H1 (cell line): ENCODE measurements at regions not wholly inside any gene's neighbourhood (a gene's known extent, or its start where the extent isn't known, plus 50 kb on each side); places are given as distances from the start of the nearest gene placed in this dataset.

Experiments
- CTCF ChIA-PET: fragments of 300-600 bp; sonication (Branson Sonifier 250); formaldehyde crosslinking; loops from one replicate; lab custom pipeline; 2021; ENCODE audit not compliant: partially characterized antibody; lab: Charles Lee
- POLR2A ChIA-PET: fragments of 300-600 bp; sonication (Branson Sonifier 250); formaldehyde crosslinking; loops from one replicate; lab custom pipeline; 2021; ENCODE audit warnings: inconsistent platforms; ENCODE audit not compliant: partially characterized antibody; lab: Charles Lee
- DNase-seq, 2 experiments: peaks; one replicate each; pipeline versions ENCODE4 v3.0.0 to v3.0.0-alpha.2; 2010 to 2022; ENCODE audit warnings: low spot score in 2 of 2, low read depth in 1 of 2, mixed read lengths in 1 of 2
- FAIRE-seq: peaks from 2 replicates; lab custom pipeline; 2011; peaks lifted over from hg19 to GRCh38; lab: Jason Lieb, UNC
- H2AFZ ChIP-seq: 2 replicates; pipeline ENCODE4 v1.8.1; 2012; ENCODE audit warnings: low read length, inconsistent platforms
- H2AK5ac ChIP-seq: 2 replicates; pipeline ENCODE4 v1.6.1; 2013; ENCODE audit warnings: low read depth, low read length
- H2BK120ac ChIP-seq: replicated peaks from 2 replicates; pipeline ENCODE3; 2013; ENCODE audit warnings: low read depth, low read length, inconsistent platforms
- H2BK12ac ChIP-seq: 2 replicates; pipeline ENCODE4 v1.6.1; 2013; ENCODE audit warnings: low read depth, low read length
- H2BK15ac ChIP-seq: 2 replicates; pipeline ENCODE4 v1.6.1; 2013; ENCODE audit warnings: low read length
- H2BK20ac ChIP-seq: 2 replicates; pipeline ENCODE4 v1.6.1; 2013; ENCODE audit warnings: low read length
- H2BK5ac ChIP-seq: 2 replicates; pipeline ENCODE4 v1.6.1; 2013; ENCODE audit warnings: low read depth, low read length
- H3K14ac ChIP-seq: 2 replicates; pipeline ENCODE4 v1.6.1; 2013; ENCODE audit warnings: inconsistent platforms; ENCODE audit not compliant: insufficient read length
- H3K18ac ChIP-seq: 2 replicates; pipeline ENCODE4 v1.6.1; 2013; ENCODE audit warnings: low read length; ENCODE audit errors: extremely low read depth
- H3K23ac ChIP-seq: 2 replicates; pipeline ENCODE4 v1.6.1; 2013; ENCODE audit warnings: inconsistent platforms; ENCODE audit not compliant: insufficient read length
- H3K23me2 ChIP-seq: 2 replicates; pipeline ENCODE4 v1.6.1; 2013; ENCODE audit warnings: low read depth, low read length
- H3K27ac ChIP-seq: 2 replicates; pipeline ENCODE4 v1.6.1; 2011; ENCODE audit warnings: low read depth, low read length, inconsistent platforms
- H3K27me3 ChIP-seq, 4 experiments: replicated peaks in 1 of 4; 1 replicate in 1 of 4; 2 replicates in 3 of 4; pipeline versions ENCODE4 v1.6.1 to v1.8.1; 2011 to 2013; ENCODE audit warnings: low read length in 3 of 4, mild to moderate bottlenecking in 3 of 4, inconsistent platforms in 2 of 4, mixed read lengths in 2 of 4, moderate library complexity in 1 of 4; ENCODE audit not compliant: control insufficient read depth in 3 of 4, insufficient read depth in 3 of 4; ENCODE audit errors: extremely low read depth in 1 of 4
- H3K36me3 ChIP-seq, 4 experiments: 2 replicates each; pipeline versions ENCODE4 v1.6.1 to v1.8.1; 2011 to 2013; ENCODE audit warnings: mild to moderate bottlenecking in 4 of 4, low read length in 3 of 4, moderate library complexity in 2 of 4, control low read depth in 1 of 4, inconsistent platforms in 1 of 4; ENCODE audit not compliant: insufficient read depth in 4 of 4, control insufficient read depth in 2 of 4
- H3K4ac ChIP-seq: replicated peaks from 2 replicates; pipeline ENCODE3; 2013; ENCODE audit warnings: low read length, low read depth, mixed read lengths, inconsistent platforms; ENCODE audit not compliant: insufficient read length
- H3K4me1 ChIP-seq, 4 experiments: replicated peaks in 1 of 4; 1 replicate in 1 of 4; 2 replicates in 3 of 4; pipeline versions ENCODE4 v1.6.1 to v1.8.1; 2011 to 2013; ENCODE audit warnings: low read length in 3 of 4, inconsistent platforms in 2 of 4, mixed read lengths in 1 of 4; ENCODE audit not compliant: insufficient read depth in 4 of 4, control insufficient read depth in 3 of 4
- H3K4me2 ChIP-seq, 2 experiments: 2 replicates each; pipeline versions ENCODE4 v1.6.1 to v1.8.1; 2011 to 2013; ENCODE audit warnings: low read depth in 2 of 2, low read length in 2 of 2, control low read depth in 1 of 2, inconsistent platforms in 1 of 2, mild to moderate bottlenecking in 1 of 2; ENCODE audit not compliant: insufficient read depth in 1 of 2
- H3K4me3 ChIP-seq, 4 experiments: fragments of 200-600, 300-600 bp in 1 of 4; sonication (generic), shearing (Covaris generic), sonication (Bioruptor Twin) in 1 of 4; 2 replicates each; pipeline versions ENCODE4 v1.5.1 to v1.8.1; 2011 to 2016; ENCODE audit warnings: low read length in 4 of 4, low read depth in 3 of 4, control low read depth in 2 of 4, inconsistent platforms in 2 of 4, mild to moderate bottlenecking in 2 of 4, mixed read lengths in 1 of 4, moderate library complexity in 1 of 4; ENCODE audit not compliant: insufficient read depth in 2 of 4; ENCODE audit errors: extremely low read depth in 1 of 4
- H3K56ac ChIP-seq: replicated peaks from 2 replicates; pipeline ENCODE3; 2013; ENCODE audit warnings: low read depth, mild to moderate bottlenecking, mixed read lengths, low read length, inconsistent platforms; ENCODE audit not compliant: insufficient read length
- H3K79me1 ChIP-seq: 2 replicates; pipeline ENCODE4 v1.6.1; 2013; ENCODE audit warnings: low read depth, low read length, control low read depth
- H3K79me2 ChIP-seq, 2 experiments: 2 replicates each; pipeline versions ENCODE4 v1.6.1 to v1.8.1; 2012 to 2013; ENCODE audit warnings: low read length in 2 of 2, mild to moderate bottlenecking in 2 of 2, inconsistent platforms in 1 of 2; ENCODE audit not compliant: insufficient read depth in 2 of 2, control insufficient read depth in 1 of 2
- H3K9ac ChIP-seq, 4 experiments: replicated peaks in 1 of 4; 1 replicate in 1 of 4; 2 replicates in 3 of 4; pipeline versions ENCODE4 v1.6.1 to v1.8.1; 2011 to 2013; ENCODE audit warnings: low read depth in 3 of 4, low read length in 3 of 4, control low read depth in 2 of 4, mild to moderate bottlenecking in 2 of 4, moderate library complexity in 2 of 4, inconsistent platforms in 1 of 4; ENCODE audit errors: extremely low read depth in 1 of 4
- H3K9me3 ChIP-seq, 2 experiments: 2 replicates each; pipeline versions ENCODE4 v1.6.1 to v1.8.1; 2012 to 2013; ENCODE audit warnings: mild to moderate bottlenecking in 2 of 2, moderate library complexity in 2 of 2, control low read depth in 1 of 2, inconsistent platforms in 1 of 2, low read depth in 1 of 2, low read length in 1 of 2, mixed read lengths in 1 of 2; ENCODE audit not compliant: insufficient read depth in 2 of 2
- H4K20me1 ChIP-seq, 2 experiments: replicated peaks in 1 of 2; 2 replicates each; pipeline versions ENCODE3 to v1.8.1; 2011 to 2013; ENCODE audit warnings: inconsistent platforms in 2 of 2, low read length in 2 of 2, mild to moderate bottlenecking in 1 of 2; ENCODE audit not compliant: insufficient read depth in 2 of 2, control insufficient read depth in 1 of 2
- H4K5ac ChIP-seq: 2 replicates; pipeline ENCODE4 v1.6.1; 2013; ENCODE audit warnings: low read length, low read depth, mixed read lengths, inconsistent platforms; ENCODE audit not compliant: insufficient read length
- H4K8ac ChIP-seq: 2 replicates; pipeline ENCODE4 v1.8.0; 2013; ENCODE audit warnings: mild to moderate bottlenecking, moderate library complexity, low read length, inconsistent platforms; ENCODE audit not compliant: insufficient read depth; ENCODE audit errors: extremely low read depth
- H4K91ac ChIP-seq: replicated peaks from 2 replicates; pipeline ENCODE3; 2013; ENCODE audit warnings: low read length, mixed read lengths, inconsistent platforms; ENCODE audit not compliant: insufficient read length
- CHD1 ChIP-seq: IDR thresholded peaks from 2 replicates; pipeline ENCODE4 v1.6.1; 2012; ENCODE audit warnings: low read depth, low read length, improper control_type of control experiment
- CTBP2 ChIP-seq: IDR thresholded peaks from 2 replicates; pipeline ENCODE4 v1.7.0; 2011; ENCODE audit warnings: borderline replicate concordance, mild to moderate bottlenecking, moderate library complexity, mixed read lengths, low read length; ENCODE audit not compliant: insufficient read depth, insufficient read length
- JUN ChIP-seq: IDR thresholded peaks from 2 replicates; pipeline ENCODE4 v1.6.1; 2011; ENCODE audit warnings: low read depth, mild to moderate bottlenecking, improper control_type of control experiment, low read length
- JUND ChIP-seq: IDR thresholded peaks from 2 replicates; pipeline ENCODE4 v1.6.1; 2011; ENCODE audit warnings: mild to moderate bottlenecking, improper control_type of control experiment, low read length
- NRF1 ChIP-seq: IDR thresholded peaks from 2 replicates; pipeline ENCODE4 v1.6.1; 2011; ENCODE audit warnings: mild to moderate bottlenecking, low read depth, low read length, improper control_type of control experiment
- PHF8 ChIP-seq: fragments of 200-600 bp; sonication (generic); conservative IDR thresholded peaks from 2 replicates; pipeline ENCODE4 v1.7.1; 2012; ENCODE audit warnings: low read depth, mild to moderate bottlenecking, inconsistent platforms, low read length, moderate library complexity
- POLR2AphosphoS5 ChIP-seq: IDR thresholded peaks from 2 replicates; pipeline ENCODE4 v1.6.1; 2011; ENCODE audit warnings: low read depth, low read length
- RAD21 ChIP-seq, 2 experiments: IDR thresholded peaks in 1 of 2; conservative IDR thresholded peaks in 1 of 2; 2 replicates each; pipeline ENCODE4 v1.6.1; 2011; ENCODE audit warnings: low read depth in 2 of 2, low read length in 2 of 2, improper control_type of control experiment in 1 of 2, inconsistent platforms in 1 of 2, mild to moderate bottlenecking in 1 of 2, moderate library complexity in 1 of 2
- RBBP5 ChIP-seq: IDR thresholded peaks from 2 replicates; pipeline ENCODE4 v1.7.1; 2012; ENCODE audit warnings: low read depth, mild to moderate bottlenecking, inconsistent platforms, low read length, moderate library complexity, borderline replicate concordance
- RNF2 ChIP-seq: fragments of 200-900, 300-1000 bp; sonication (generic); IDR thresholded peaks from 2 replicates; pipeline ENCODE4 v1.7.1; 2016; ENCODE audit warnings: borderline replicate concordance, low read depth, mild to moderate bottlenecking, antibody characterized with exemption, low read length; ENCODE audit not compliant: poor library complexity, severe bottlenecking; ENCODE audit errors: missing control alignments
- SP4 ChIP-seq: IDR thresholded peaks from 2 replicates; pipeline ENCODE4 v1.6.1; 2012; ENCODE audit warnings: low read length, inconsistent platforms
- TCF12 ChIP-seq: IDR thresholded peaks from 2 replicates; pipeline ENCODE4 v1.6.1; 2011; ENCODE audit warnings: low read depth, mild to moderate bottlenecking, low read length
- ZNF274 ChIP-seq: IDR thresholded peaks from 2 replicates; pipeline ENCODE4 v1.7.0; 2012; ENCODE audit warnings: low read length, borderline replicate concordance; ENCODE audit errors: extremely low read depth
- WGBS, 2 experiments: shearing (Covaris generic) in 1 of 2; methylation state at CpG; one replicate each; pipeline versions ENCODE4 v1.1.6 to v1.1.7; 2013 to 2015; ENCODE audit warnings: low lambda C conversion rate in 2 of 2, mixed read lengths in 2 of 2, inconsistent platforms in 1 of 2, low coverage in 1 of 2, missing lambda C conversion rate in 1 of 2; ENCODE audit not compliant: insufficient replicate concordance in 2 of 2, insufficient coverage in 1 of 2, insufficient read length in 1 of 2; ENCODE audit errors: extremely low coverage in 1 of 2, missing lambda C conversion rate in 1 of 2; 5-methylcytosine and 5-hydroxymethylcytosine counted together
- TF ChIP-seq, protein P1 (sequence below): IDR thresholded peaks from 2 replicates; pipeline ENCODE4 v1.6.1; 2012; ENCODE audit warnings: inconsistent platforms

- no peaks in the 10 kb centered on the region for H3K79me2 ChIP-seq
- WGBS, 2 experiments, result 93% methylated on average over 7 of the region's 7 CpGs; no CpG with 5 or more reads in 1 of the 2 experiments
- no peak overlapping the region for H2BK20ac ChIP-seq
- H2BK120ac ChIP-seq, result no peak overlapping the region
- no peak for FAIRE-seq
- H3K27me3 ChIP-seq, result no peaks in the 10 kb centered on the region
- H3K4me1 ChIP-seq, result no peaks in the 10 kb centered on the region
- H4K8ac ChIP-seq, result no peak overlapping the region
- H2BK12ac ChIP-seq, result no peak overlapping the region
- no peak overlapping the region for H3K9ac ChIP-seq
- no peak overlapping the region for H2AFZ ChIP-seq
- DNase-seq, result no peak
- H4K20me1 ChIP-seq, result no peaks in the 10 kb centered on the region
- H3K27ac ChIP-seq, result no peak overlapping the region
- no peak overlapping the region for H2BK15ac ChIP-seq
- no peak overlapping the region for H3K56ac ChIP-seq
- H2AK5ac ChIP-seq, result no peak overlapping the region
- H3K9me3 ChIP-seq, result no peaks in the 10 kb centered on the region
- no peak overlapping the region for H3K4me2 ChIP-seq
- H3K79me1 ChIP-seq, result no peaks in the 10 kb centered on the region
- H4K91ac ChIP-seq, result no peak overlapping the region
- POLR2A ChIA-PET, result no interaction called here
- H3K23ac ChIP-seq, result no peak overlapping the region
- H2BK5ac ChIP-seq, result no peak overlapping the region
- H3K14ac ChIP-seq, result no peak overlapping the region
- H3K23me2 ChIP-seq, result no peaks in the 10 kb centered on the region
- H3K18ac ChIP-seq, result no peak overlapping the region
- no peak overlapping the region for H3K4ac ChIP-seq
- no peaks in the 10 kb centered on the region for H3K36me3 ChIP-seq
- CTCF ChIA-PET, result interaction anchor here (1.6 kb wide), 1 partner anchor 9 kb away, joined by 5 read pairs; no protein-coding TSS in a partner anchor
- no peak overlapping the region for H4K5ac ChIP-seq
- no peak overlapping the region for H3K4me3 ChIP-seq
- no peak for TF ChIP-seq RBBP5
- TF ChIP-seq, protein P1, sequence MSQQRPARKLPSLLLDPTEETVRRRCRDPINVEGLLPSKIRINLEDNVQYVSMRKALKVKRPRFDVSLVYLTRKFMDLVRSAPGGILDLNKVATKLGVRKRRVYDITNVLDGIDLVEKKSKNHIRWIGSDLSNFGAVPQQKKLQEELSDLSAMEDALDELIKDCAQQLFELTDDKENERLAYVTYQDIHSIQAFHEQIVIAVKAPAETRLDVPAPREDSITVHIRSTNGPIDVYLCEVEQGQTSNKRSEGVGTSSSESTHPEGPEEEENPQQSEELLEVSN, result no peak
- TF ChIP-seq TCF12, result no peak
- no peak for TF ChIP-seq PHF8
- TF ChIP-seq POLR2AphosphoS5, result no peak
- TF ChIP-seq JUND, result no peak
- no peak for TF ChIP-seq JUN
- no peak for TF ChIP-seq ZNF274
- no peak for TF ChIP-seq CTBP2
- no peak for TF ChIP-seq NRF1
- TF ChIP-seq RAD21 (IDR thresholded peaks at IDR 0.05 in 1 of 2, conservative IDR thresholded peaks at IDR 0.05 in 1 of 2; ENCODE audit: low read depth in 2 of 2, low read length in 2 of 2), result no peak
- no peak for TF ChIP-seq CHD1
- no peak for TF ChIP-seq RNF2
- TF ChIP-seq SP4, result no peak
These were observed 431.5 kb upstream of the ARID1B start for GRCh38 chr6:156345700-156346099.
